Mesothelial cell of epicardium (in vitro differentiated cells): ENCODE measurements at regions not wholly inside any gene's neighbourhood (a gene's known extent, or its start where the extent isn't known, plus 50 kb on each side); places are given as distances from the start of the nearest gene placed in this dataset.
"Not testable (repeated sequence)": the region's sequence is repeated elsewhere in the genome, so short reads cannot be mapped to it uniquely, and the experiment has no call there.

ENCODE experiments used
- DNase-seq, 2 experiments: peaks; one replicate each; pipeline ENCODE4 v3.0.0; 2021; ENCODE audit warnings: low spot score in 2 of 2; ENCODE audit not compliant: unreplicated experiment in 2 of 2
- H3K27ac Mint-ChIP-seq: 2 replicates; pipeline ENCODE4 v1.8.0; 2021; ENCODE audit warnings: mixed read lengths
- H3K27me3 Mint-ChIP-seq: 2 replicates; pipeline ENCODE4 v1.8.0; 2021; ENCODE audit warnings: low read depth, mixed read lengths
- H3K36me3 Mint-ChIP-seq: 2 replicates; pipeline ENCODE4 v1.8.0; 2021; ENCODE audit warnings: mixed read lengths
- H3K4me1 Mint-ChIP-seq: 2 replicates; pipeline ENCODE4 v1.8.0; 2021; ENCODE audit warnings: mixed read lengths
- H3K4me3 Mint-ChIP-seq: 2 replicates; pipeline ENCODE4 v1.8.0; 2021; ENCODE audit warnings: mild to moderate bottlenecking, moderate library complexity, mixed read lengths
- H3K9me3 Mint-ChIP-seq: 2 replicates; pipeline ENCODE4 v1.8.0; 2021; ENCODE audit warnings: mixed read lengths
- TF ChIP-seq, protein P1 (sequence below): fragments of 200-600 bp; sonication (generic); IDR thresholded peaks from one replicate; pipeline ENCODE4 v1.5.0; 2021; ENCODE audit warnings: antibody characterized with exemption; ENCODE audit not compliant: unreplicated experiment

DNA sequence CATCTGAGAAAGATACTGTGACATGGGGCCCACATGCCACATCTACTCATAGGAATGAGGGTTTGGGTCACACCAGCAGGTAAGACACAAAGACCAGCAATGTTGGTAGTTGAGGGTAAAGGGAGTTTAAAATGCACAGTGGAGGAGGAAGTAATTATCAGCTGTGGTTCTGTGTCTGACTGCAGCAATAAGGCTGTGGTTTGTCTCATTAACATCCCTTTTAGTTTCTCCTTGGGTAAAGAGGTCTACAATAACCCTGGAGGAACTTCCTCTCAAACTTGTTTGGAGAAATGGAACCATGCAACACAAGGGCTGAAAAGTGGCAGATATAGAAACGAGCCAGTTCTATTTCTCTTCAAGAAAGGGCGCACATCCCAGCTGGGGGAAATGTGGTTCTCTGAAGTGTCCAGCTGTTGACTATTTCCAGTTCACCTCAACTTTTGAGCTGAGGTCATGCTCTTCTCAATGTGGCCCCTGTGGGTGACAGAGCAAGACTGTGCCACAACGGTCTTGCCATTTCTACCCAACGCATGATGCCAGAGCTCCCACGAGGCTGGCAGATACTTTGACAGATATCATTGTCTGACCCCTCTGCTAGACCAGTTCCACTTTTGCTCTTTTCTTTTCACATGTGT, 234.3 kb downstream of the SQOR start:
- no peak overlapping the region for H3K27ac Mint-ChIP-seq
- H3K4me1 Mint-ChIP-seq, result peaks cover 1% of the 10 kb centered on the region
- H3K36me3 Mint-ChIP-seq, result no peaks in the 10 kb centered on the region
- H3K27me3 Mint-ChIP-seq, result no peaks in the 10 kb centered on the region
- H3K9me3 Mint-ChIP-seq, result peaks cover 20% of the 10 kb centered on the region
- TF ChIP-seq, protein P1, sequence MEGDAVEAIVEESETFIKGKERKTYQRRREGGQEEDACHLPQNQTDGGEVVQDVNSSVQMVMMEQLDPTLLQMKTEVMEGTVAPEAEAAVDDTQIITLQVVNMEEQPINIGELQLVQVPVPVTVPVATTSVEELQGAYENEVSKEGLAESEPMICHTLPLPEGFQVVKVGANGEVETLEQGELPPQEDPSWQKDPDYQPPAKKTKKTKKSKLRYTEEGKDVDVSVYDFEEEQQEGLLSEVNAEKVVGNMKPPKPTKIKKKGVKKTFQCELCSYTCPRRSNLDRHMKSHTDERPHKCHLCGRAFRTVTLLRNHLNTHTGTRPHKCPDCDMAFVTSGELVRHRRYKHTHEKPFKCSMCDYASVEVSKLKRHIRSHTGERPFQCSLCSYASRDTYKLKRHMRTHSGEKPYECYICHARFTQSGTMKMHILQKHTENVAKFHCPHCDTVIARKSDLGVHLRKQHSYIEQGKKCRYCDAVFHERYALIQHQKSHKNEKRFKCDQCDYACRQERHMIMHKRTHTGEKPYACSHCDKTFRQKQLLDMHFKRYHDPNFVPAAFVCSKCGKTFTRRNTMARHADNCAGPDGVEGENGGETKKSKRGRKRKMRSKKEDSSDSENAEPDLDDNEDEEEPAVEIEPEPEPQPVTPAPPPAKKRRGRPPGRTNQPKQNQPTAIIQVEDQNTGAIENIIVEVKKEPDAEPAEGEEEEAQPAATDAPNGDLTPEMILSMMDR, result no peak
- no peak overlapping the region for H3K4me3 Mint-ChIP-seq
- DNase-seq, result no peak

DNA sequence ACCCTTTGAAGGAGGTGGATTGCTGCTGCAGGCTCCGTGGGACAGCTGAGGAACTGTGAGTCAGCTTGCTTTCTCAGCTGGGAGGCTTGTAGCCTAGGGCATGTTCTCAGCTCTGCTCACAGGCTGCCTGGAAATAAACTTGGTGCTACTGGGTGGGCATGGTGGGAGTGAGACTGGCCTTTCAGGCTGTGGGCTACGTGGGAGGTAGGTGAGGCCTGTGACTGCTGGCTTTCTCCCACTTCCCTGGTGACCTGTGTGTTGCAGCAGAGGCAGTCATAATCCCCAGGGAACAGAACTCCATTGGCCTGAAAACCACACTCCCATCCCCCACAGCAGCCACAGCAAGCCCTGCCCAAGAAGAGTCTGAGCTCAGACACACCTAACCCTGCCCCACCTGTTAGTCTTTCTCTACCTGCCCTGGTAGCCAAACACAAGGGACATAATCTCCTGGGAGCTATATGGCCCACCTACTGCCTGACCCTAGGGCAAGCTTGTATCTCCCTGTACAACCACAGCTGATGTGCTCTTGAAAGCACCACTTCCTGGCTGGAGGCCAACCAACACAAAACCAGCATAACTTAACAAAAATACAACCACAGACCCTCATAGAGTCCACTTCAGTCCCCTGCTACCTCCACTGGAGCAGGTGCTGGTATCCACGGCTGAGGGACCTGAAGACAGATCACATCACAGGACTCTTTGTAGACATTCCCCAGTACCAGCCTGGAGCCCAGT, 236.5 kb downstream of the SQOR start:
- peaks cover 28% of the 10 kb centered on the region for H3K9me3 Mint-ChIP-seq

DNA sequence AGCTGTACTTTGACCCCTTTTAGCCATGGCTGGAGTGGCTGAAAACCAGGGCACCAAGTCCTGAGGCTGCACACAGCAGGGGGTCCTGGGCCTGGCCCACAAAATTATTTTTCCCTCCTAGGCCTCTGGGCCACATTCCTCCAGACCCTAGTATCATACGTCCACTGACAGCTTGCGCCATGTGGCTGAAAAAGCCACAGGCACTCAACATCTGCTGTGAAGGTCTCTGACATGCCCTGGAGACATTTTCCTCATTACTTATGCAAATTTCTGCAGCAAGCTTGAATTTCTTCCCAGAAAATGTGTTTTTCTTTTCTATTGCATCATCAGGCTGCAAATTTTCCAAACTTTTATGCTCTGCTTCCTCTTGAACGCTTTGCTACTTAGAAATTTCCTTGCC, 239.0 kb downstream of the SQOR start:
- no peaks in the 10 kb centered on the region for H3K36me3 Mint-ChIP-seq
- no peak for DNase-seq
- H3K9me3 Mint-ChIP-seq, result peaks cover 46% of the 10 kb centered on the region
- H3K4me1 Mint-ChIP-seq, result no peaks in the 10 kb centered on the region
- H3K27me3 Mint-ChIP-seq, result peaks cover 8% of the 10 kb centered on the region
- TF ChIP-seq, protein P1, result no peak
- H3K4me3 Mint-ChIP-seq, result no peak overlapping the region
- no peak overlapping the region for H3K27ac Mint-ChIP-seq

More for the DNA sequence above, 236.5 kb downstream of the SQOR start:
- H3K4me3 Mint-ChIP-seq, result no peak overlapping the region
- DNase-seq, result no peak
- TF ChIP-seq, protein P1, result no peak
- no peak overlapping the region for H3K27ac Mint-ChIP-seq
- no peaks in the 10 kb centered on the region for H3K27me3 Mint-ChIP-seq
- no peaks in the 10 kb centered on the region for H3K4me1 Mint-ChIP-seq
- no peaks in the 10 kb centered on the region for H3K36me3 Mint-ChIP-seq

DNA sequence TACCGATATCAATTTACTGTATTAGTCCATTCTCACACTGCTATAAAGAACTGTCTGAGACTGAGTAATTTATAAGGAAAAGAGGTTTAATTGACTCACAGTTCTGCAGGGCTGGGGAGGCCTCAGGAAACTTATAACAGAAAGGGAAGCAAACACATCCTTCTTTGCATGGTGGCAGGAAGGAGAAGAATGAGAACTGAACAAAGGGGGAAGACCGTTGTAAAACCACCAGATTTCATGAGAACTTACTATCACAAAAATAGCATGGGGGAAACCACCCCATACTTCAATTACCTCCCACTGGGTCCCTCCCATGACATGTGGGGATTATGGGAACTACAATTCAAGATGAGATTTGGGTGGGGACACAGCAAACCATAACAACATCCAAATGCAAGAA, 239.7 kb downstream of the SQOR start:
- DNase-seq, H3K36me3 Mint-ChIP-seq, H3K27ac Mint-ChIP-seq, H3K4me3 Mint-ChIP-seq, H3K27me3 Mint-ChIP-seq, H3K4me1 Mint-ChIP-seq: not testable (repeated sequence)
- H3K9me3 Mint-ChIP-seq, result peaks cover 49% of the 10 kb centered on the region

DNA sequence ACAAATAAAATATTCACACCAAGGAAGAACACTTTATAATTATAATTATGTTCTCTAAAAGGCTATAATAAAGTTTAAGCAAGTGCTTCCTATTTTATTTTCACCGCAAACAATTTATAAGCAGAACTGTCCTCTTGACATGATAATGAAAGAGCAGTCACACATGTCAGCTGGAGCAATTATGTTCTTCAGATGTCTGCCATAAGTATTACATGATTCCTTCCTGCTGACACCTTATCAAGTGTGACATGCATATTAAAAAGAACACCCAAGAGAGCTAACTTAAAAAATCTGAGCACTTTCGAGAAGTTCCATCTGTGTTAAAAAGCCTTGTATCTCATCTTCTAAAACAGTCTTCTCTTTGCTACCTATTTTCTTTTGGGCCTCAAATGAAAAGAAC, 249.5 kb downstream of the SQOR start:
- H3K27me3 Mint-ChIP-seq, result no peaks in the 10 kb centered on the region
- H3K4me3 Mint-ChIP-seq, result no peak overlapping the region
- H3K36me3 Mint-ChIP-seq, result no peaks in the 10 kb centered on the region
- TF ChIP-seq, protein P1, result no peak
- no peak overlapping the region for H3K27ac Mint-ChIP-seq
- no peak for DNase-seq
- no peaks in the 10 kb centered on the region for H3K4me1 Mint-ChIP-seq
- peaks cover 8% of the 10 kb centered on the region for H3K9me3 Mint-ChIP-seq

DNA sequence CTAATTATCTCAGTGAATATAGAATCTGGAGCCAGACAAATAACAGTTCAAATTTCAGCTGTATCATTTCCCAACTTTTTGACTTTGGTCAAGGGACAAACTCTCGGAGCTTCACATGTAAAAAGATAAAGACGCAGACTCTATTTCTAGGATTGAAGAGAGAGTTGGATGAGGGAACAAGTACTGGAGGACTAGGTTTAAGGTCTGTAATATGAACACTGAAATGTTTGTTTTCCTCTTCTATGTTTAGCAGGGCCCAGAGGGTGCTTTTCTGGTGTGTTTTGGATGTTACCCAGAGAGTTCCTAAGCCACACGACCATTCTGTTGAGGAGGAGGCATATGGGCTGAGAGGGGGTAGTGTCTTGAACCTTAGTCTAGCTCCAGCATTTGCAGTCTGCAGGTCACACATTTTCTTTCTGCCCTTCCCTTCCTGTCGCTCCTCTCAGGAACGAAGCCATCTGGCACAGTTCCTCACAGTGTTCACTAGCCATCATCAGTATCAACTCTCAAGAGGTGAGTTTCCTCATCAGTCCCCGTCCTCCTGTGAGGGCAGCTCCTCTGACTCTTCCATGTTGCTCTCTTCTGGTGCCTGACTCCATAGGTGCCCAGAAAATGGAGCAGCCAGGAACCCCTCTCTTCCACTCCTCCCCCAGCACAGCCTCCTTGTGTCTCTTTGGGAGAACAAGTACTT, 250.1 kb downstream of the SQOR start:
- Mint-ChIP-seq H3K27me3 (no peaks in the 10 kb centered on the region), H3K27ac (no peak overlapping the region), H3K4me1 (no peaks in the 10 kb centered on the region), H3K4me3 (no peak overlapping the region), H3K9me3 (peaks cover 8% of the 10 kb centered on the region), H3K36me3 (no peaks in the 10 kb centered on the region)
- TF ChIP-seq, protein P1, result no peak
- DNase-seq, result no peak
